CD8-positive, alpha-beta memory T cell (primary cell): ENCODE measurements at regions not wholly inside any gene's neighbourhood (a gene's known extent, or its start where the extent isn't known, plus 50 kb on each side); places are given as distances from the start of the nearest gene placed in this dataset.
"Not testable (repeated sequence)": the region's sequence is repeated elsewhere in the genome, so short reads cannot be mapped to it uniquely, and the experiment has no call there.

Source experiments
- CTCF ChIA-PET: fragments of 350-600 bp; sonication (Branson Sonifier 250); formaldehyde crosslinking; loops from one replicate; lab custom pipeline; 2021; ENCODE audit warnings: antibody characterized with exemption; lab: Charles Lee
- POLR2A ChIA-PET: fragments of 350-600 bp; sonication (Branson Sonifier 250); formaldehyde crosslinking; loops from one replicate; lab custom pipeline; 2021; ENCODE audit warnings: antibody characterized with exemption; lab: Charles Lee
- DNase-seq, 5 donors: peaks; one replicate each; pipeline versions ENCODE4 v3.0.0 to v3.0.0-alpha.2; 2020 to 2022; ENCODE audit warnings: mixed read lengths in 1 of 5
- H3K27ac ChIP-seq: one replicate; pipeline ENCODE4 v1.7.0; 2013; ENCODE audit warnings: low read depth, mild to moderate bottlenecking, low read length, moderate library complexity
- H3K27me3 ChIP-seq: 2 replicates; pipeline ENCODE4 v1.7.0; 2013; ENCODE audit warnings: low read length, mild to moderate bottlenecking; ENCODE audit not compliant: insufficient read depth, poor library complexity, severe bottlenecking
- H3K36me3 ChIP-seq: 2 replicates; pipeline ENCODE4 v1.7.0; 2013; ENCODE audit warnings: mild to moderate bottlenecking, low read length, moderate library complexity; ENCODE audit not compliant: insufficient read depth
- H3K4me1 ChIP-seq: 2 replicates; pipeline ENCODE4 v1.7.0; 2013; ENCODE audit warnings: mild to moderate bottlenecking, low read length, moderate library complexity; ENCODE audit not compliant: insufficient read depth
- H3K4me3 ChIP-seq: 2 replicates; pipeline ENCODE4 v1.7.0; 2013; ENCODE audit warnings: mild to moderate bottlenecking, low read length
- H3K9me3 ChIP-seq: 2 replicates; pipeline ENCODE4 v1.7.0; 2013; ENCODE audit warnings: mild to moderate bottlenecking, low read length
- H3K27ac Mint-ChIP-seq, 8 donors: one replicate each; pipeline ENCODE4 v1.8.0; 2020 to 2021; ENCODE audit warnings: mixed read lengths in 8 of 8, mild to moderate bottlenecking in 6 of 8, inconsistent platforms in 3 of 8, moderate library complexity in 3 of 8
- H3K27me3 Mint-ChIP-seq, 2 donors: one replicate each; pipeline ENCODE4 v1.8.0; 2020 to 2021; ENCODE audit warnings: mixed read lengths in 2 of 2, mild to moderate bottlenecking in 1 of 2, moderate library complexity in 1 of 2
- H3K36me3 Mint-ChIP-seq, 3 donors: one replicate each; pipeline ENCODE4 v1.8.0; 2020 to 2021; ENCODE audit warnings: mixed read lengths in 3 of 3, inconsistent platforms in 1 of 3, mild to moderate bottlenecking in 1 of 3
- H3K4me1 Mint-ChIP-seq, 3 donors: one replicate each; pipeline ENCODE4 v1.8.0; 2020 to 2021; ENCODE audit warnings: mixed read lengths in 3 of 3, inconsistent platforms in 1 of 3, mild to moderate bottlenecking in 1 of 3
- H3K4me3 Mint-ChIP-seq, 7 donors: one replicate each; pipeline ENCODE4 v1.8.0; 2020 to 2021; ENCODE audit warnings: mixed read lengths in 7 of 7, mild to moderate bottlenecking in 6 of 7, moderate library complexity in 4 of 7, inconsistent platforms in 2 of 7
- H3K9me3 Mint-ChIP-seq, 5 donors: one replicate each; pipeline ENCODE4 v1.8.0; 2020 to 2022; ENCODE audit warnings: mixed read lengths in 5 of 5, mild to moderate bottlenecking in 3 of 5, moderate library complexity in 2 of 5, inconsistent platforms in 1 of 5

DNA sequence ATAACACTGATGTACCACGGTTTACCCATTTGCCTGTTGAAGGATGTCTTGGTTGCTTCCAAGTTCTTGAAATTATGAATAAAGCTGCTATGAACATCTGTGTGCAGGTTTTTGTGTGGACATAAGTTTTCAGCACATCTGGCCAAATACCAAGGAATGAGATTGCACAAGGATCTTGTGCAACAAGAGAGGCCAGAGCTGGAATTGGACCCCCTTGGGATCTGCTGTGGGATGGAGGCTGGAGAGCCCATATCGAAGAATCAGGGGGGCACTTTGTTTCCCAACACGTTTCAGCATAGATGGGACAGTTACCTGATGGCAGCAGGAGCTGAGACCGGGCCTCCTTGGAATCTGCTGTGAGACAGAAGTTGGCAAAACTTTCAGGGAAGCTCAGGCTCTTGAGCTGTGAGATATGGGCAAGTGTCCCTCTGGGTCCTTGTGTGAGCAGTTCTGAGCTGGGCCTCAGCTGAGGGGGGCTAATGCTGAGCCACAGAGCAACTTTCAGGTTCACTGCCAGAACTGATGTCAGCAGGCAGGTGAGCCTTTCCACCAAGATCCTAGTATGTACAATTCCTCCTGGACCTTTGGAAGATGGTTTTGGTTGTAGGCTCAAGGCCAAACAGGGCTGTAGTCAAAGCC lies 115.2 kb upstream of the RAB18 start:
- DNase-seq, result no peak
- Histone ChIP-seq H3K4me1 (no peaks in the 10 kb centered on the region), H3K4me3 (no peak overlapping the region), H3K36me3 (no peaks in the 10 kb centered on the region), H3K9me3 (no peaks in the 10 kb centered on the region), H3K27ac (no peak overlapping the region), H3K27me3 (no peaks in the 10 kb centered on the region)
- peaks cover 26 to 50% of the 10 kb centered on the region in 2 donors for H3K27me3 Mint-ChIP-seq
- no peak overlapping the region for H3K27ac Mint-ChIP-seq
- peaks cover 0 to 8% (median 0%) of the 10 kb centered on the region in 3 donors for H3K36me3 Mint-ChIP-seq
- no peak overlapping the region for H3K4me3 Mint-ChIP-seq
- no peaks in the 10 kb centered on the region for H3K4me1 Mint-ChIP-seq
- ChIA-PET POLR2A (no interaction called here), CTCF (no interaction called here)
- peaks cover 0 to 4% (median 0%) of the 10 kb centered on the region in 5 donors for H3K9me3 Mint-ChIP-seq

DNA sequence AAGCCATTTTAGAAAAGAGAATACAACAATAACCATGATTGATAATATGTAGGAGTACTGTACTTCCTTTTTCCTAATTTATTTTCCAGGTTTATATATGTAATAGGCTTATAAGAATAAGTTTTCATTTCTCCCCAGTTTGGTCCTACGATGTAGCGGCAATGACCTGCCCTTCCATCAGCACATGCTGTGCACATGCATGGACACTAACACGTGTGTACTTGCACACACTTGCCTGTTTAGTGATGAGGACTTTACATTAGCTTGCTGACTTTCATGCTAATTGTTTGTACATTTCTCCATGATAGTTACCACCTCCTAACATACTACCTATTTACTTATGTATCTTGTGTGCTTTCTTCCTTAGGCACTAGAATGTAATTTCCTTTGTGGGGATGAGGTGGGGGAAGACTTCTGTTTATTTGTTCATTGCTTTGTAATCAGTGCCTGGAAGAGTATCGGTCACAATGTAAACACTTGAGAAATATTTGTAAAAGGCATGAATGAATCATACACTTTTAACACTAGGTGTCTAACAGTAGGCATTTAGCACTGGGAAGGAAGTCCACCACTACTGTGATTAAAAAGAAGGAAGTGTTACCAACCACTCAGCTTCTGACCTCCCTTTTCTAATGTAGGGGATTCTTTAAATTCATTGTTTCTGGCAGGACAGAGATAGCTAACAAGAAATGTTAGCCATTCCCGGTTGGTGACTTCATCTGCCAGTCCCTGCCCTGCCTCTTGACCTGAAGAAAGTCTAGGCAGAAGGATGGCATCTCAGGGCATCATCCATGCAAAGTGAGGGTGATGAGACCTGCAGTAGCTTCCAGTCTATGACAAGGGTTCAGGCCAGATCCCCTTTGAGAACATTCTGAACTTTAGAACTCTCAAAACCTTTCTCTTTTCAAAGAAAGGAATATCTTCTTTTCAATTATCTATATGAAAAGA lies 120.2 kb upstream of the RAB18 start:
- peaks cover 0 to 4% (median 0%) of the 10 kb centered on the region in 5 donors for H3K9me3 Mint-ChIP-seq

DNA sequence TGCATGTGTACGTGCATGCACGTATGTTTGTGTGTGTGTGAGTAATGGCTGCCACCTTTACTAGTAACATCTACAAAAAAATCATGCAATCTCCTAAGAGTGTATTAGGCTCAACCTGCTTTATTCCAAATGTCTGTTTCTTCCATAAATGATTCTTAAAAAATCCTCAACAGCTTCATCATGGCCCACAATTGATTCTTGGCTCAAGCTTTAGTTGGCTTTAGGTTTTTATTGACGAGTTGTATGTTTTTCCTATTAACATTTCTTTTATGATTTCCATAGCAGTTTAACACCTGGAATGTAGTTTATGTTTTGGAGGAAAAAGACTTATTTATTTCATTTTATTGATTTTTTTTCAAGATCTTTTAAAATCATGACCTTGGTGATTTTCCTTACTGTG lies 121.9 kb upstream of the RAB18 start:
- no peak overlapping the region for H3K4me3 Mint-ChIP-seq
- no peak overlapping the region for H3K27ac Mint-ChIP-seq
- Histone ChIP-seq H3K9me3 (no peaks in the 10 kb centered on the region), H3K4me1 (no peaks in the 10 kb centered on the region), H3K27me3 (no peaks in the 10 kb centered on the region), H3K27ac (no peak overlapping the region), H3K36me3 (no peaks in the 10 kb centered on the region), H3K4me3 (no peak overlapping the region)
- ChIA-PET CTCF (no interaction called here), POLR2A (no interaction called here)
- H3K4me1 Mint-ChIP-seq, result no peaks in the 10 kb centered on the region
- H3K27me3 Mint-ChIP-seq, result peaks cover 13 to 64% of the 10 kb centered on the region in 2 donors
- peaks cover 0 to 4% (median 0%) of the 10 kb centered on the region in 5 donors for H3K9me3 Mint-ChIP-seq
- no peak for DNase-seq
- H3K36me3 Mint-ChIP-seq, result no peaks in the 10 kb centered on the region

More for the DNA sequence above, 120.2 kb upstream of the RAB18 start:
- H3K27ac Mint-ChIP-seq, result no peak overlapping the region
- Histone ChIP-seq H3K4me3 (no peak overlapping the region), H3K36me3 (no peaks in the 10 kb centered on the region), H3K9me3 (no peaks in the 10 kb centered on the region), H3K27ac (no peak overlapping the region), H3K27me3 (no peaks in the 10 kb centered on the region), H3K4me1 (no peaks in the 10 kb centered on the region)
- ChIA-PET CTCF (no interaction called here), POLR2A (no interaction called here)
- H3K27me3 Mint-ChIP-seq, result peaks cover 13 to 60% of the 10 kb centered on the region in 2 donors
- H3K4me3 Mint-ChIP-seq, result no peak overlapping the region
- no peaks in the 10 kb centered on the region for H3K4me1 Mint-ChIP-seq
- H3K36me3 Mint-ChIP-seq, result no peaks in the 10 kb centered on the region
- DNase-seq, result no peak

DNA sequence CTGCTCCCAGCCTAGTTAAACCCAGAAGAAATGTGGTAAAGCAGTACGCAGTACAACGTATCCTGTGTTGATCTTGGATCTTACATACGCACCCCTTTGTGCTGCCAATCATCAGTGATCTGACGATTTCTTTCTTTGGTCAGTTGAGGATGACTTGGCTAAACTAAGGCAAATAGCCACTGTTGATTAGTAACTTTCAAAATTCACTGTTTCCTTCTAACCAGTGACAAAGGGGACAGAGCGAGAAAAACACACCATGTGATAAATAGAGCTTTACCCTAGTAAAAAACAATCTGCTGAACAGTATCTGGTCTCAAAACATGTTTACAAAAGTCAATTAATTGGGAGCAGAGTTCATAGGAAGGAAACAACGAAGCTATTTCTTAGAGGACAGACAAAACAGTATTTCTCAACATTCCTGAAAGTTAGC lies 123.2 kb upstream of the RAB18 start:
- H3K4me3 ChIP-seq, result no peak overlapping the region
- H3K9me3 ChIP-seq, result no peaks in the 10 kb centered on the region
- Mint-ChIP-seq H3K4me1 (no peaks in the 10 kb centered on the region), H3K36me3 (no peaks in the 10 kb centered on the region), H3K27me3 (peaks cover 10 to 59% of the 10 kb centered on the region in 2 donors), H3K4me3 (no peak overlapping the region), H3K27ac (no peak overlapping the region), H3K9me3 (peaks cover 0 to 4% (median 0%) of the 10 kb centered on the region in 5 donors)
- POLR2A ChIA-PET, result no interaction called here
- CTCF ChIA-PET, result no interaction called here
- DNase-seq, result no peak
- H3K36me3 ChIP-seq, result no peaks in the 10 kb centered on the region
- H3K27me3 ChIP-seq, result no peaks in the 10 kb centered on the region
- no peaks in the 10 kb centered on the region for H3K4me1 ChIP-seq
- H3K27ac ChIP-seq, result no peak overlapping the region

DNA sequence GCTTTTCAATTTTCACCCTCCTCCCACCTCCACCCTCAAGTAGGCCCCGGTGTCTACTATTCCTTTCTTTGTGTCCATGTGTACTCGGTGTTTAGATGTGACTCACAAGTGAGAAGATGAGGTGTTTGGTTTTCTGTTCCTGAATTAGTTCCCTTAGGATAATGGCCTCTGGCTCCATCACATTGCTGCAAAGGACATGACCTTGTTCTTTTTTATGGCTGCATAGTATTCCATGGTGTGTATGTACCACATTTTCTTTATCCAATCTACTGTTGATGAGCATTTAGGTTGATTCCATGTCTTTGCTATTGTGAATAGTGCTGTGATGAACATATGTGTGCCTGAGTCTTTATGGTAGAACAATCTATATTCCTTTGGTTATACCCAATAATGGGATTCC lies 125.1 kb upstream of the RAB18 start:
- H3K27me3 Mint-ChIP-seq, result peaks cover 8 to 50% of the 10 kb centered on the region in 2 donors
- H3K9me3 Mint-ChIP-seq, H3K27ac ChIP-seq, DNase-seq, H3K36me3 Mint-ChIP-seq, H3K9me3 ChIP-seq, H3K27me3 ChIP-seq, H3K4me1 ChIP-seq, H3K36me3 ChIP-seq, H3K4me3 Mint-ChIP-seq, H3K4me1 Mint-ChIP-seq, CTCF ChIA-PET, POLR2A ChIA-PET, H3K27ac Mint-ChIP-seq, H3K4me3 ChIP-seq: not testable (repeated sequence)

DNA sequence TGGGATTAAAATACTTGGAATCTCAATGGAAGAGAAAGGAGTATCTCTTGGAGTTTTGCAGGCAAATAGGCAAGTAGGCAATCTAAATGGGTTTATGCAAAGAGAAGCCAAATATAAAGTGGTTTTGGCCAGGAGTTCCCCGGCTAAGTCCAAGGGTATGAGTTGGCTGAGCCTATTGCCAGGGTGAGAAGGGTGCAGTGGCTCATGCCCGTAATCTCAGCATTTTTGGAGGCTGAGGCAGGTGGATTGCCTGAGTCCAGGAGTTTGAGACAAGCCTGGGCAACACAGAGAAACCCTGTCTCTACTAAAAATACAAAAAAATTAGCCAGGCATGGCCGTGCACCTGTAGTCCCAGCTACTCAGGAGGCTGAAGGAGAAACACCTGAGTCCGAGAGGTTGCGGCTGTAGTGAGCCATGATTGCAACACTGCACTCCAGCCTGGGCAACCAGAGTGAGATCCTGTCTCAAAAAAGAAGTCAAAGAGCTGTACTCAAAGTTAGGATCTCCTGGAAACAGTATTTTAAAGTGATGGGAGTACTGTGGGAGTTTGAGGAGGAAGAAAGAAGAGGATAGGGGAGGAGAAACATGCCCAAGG lies 130.4 kb upstream of the RAB18 start:
- peaks cover 6 to 17% of the 10 kb centered on the region in 2 donors for H3K27me3 Mint-ChIP-seq

DNA sequence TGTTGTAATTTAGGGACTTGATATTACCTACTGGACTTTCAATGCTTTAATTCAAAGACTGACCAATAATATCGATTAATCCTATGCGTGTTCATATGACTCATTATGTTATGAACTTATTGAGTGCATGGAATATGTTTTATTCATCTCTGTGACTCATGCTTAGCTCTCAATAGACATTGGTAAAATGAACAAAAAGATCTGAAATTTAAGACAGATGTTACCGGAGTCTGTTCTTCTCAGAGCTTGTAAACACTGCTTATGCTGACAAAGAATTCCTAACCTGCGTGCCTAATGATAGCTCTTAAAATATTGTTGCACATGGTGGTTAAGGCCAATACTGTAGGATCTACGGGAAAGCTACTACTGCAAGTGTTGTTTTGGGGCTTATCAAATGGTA lies 131.5 kb upstream of the ACBD5 start:
- H3K27me3 ChIP-seq, result no peaks in the 10 kb centered on the region

More for the DNA sequence above, 130.4 kb upstream of the RAB18 start:
- no peaks in the 10 kb centered on the region for H3K36me3 ChIP-seq
- ChIA-PET POLR2A (no interaction called here), CTCF (no interaction called here)
- no peak overlapping the region for H3K4me3 Mint-ChIP-seq
- no peaks in the 10 kb centered on the region for H3K4me1 Mint-ChIP-seq
- H3K9me3 Mint-ChIP-seq, result no peaks in the 10 kb centered on the region
- H3K27ac ChIP-seq, result no peak overlapping the region
- H3K9me3 ChIP-seq, result no peaks in the 10 kb centered on the region
- no peak for DNase-seq
- no peak overlapping the region for H3K4me3 ChIP-seq
- H3K36me3 Mint-ChIP-seq, result no peaks in the 10 kb centered on the region
- peak overlapping the region in 1 of 8 donors; percentile 22 for H3K27ac Mint-ChIP-seq
- H3K4me1 ChIP-seq, result no peaks in the 10 kb centered on the region
- no peaks in the 10 kb centered on the region for H3K27me3 ChIP-seq

DNA sequence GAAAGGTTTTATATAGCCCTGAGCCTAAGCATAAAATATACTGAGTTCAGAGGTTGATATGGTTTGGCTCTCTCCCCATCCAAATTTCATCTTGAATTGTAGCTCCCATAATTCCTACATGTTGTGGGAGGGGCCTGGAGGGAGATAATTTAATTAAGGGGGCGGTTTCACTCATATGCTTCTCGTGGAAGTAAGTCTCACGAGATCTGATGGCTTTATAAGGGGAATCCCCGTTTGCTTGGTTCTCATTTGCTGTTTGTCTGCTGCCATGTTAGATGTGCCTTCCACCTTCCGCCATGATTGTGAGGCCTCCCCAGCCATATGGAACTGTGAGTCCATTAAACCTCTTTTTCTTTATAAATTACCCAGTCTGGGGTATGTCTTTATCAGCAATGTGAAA lies 130.8 kb upstream of the ACBD5 start:
- CTCF ChIA-PET, result interaction anchor here (0.6 to 0.7 kb wide), 2 partner anchors 9 to 420 kb away, joined by 3 read pairs; no protein-coding TSS in a partner anchor
- H3K27me3 Mint-ChIP-seq, H3K27ac Mint-ChIP-seq, H3K9me3 ChIP-seq, H3K4me3 ChIP-seq, H3K27me3 ChIP-seq, H3K4me3 Mint-ChIP-seq, H3K27ac ChIP-seq, H3K36me3 ChIP-seq, H3K9me3 Mint-ChIP-seq, DNase-seq, POLR2A ChIA-PET, H3K36me3 Mint-ChIP-seq, H3K4me1 ChIP-seq, H3K4me1 Mint-ChIP-seq: not testable (repeated sequence)

More for the DNA sequence above, 131.5 kb upstream of the ACBD5 start:
- H3K27me3 Mint-ChIP-seq, result peaks cover 6 to 12% of the 10 kb centered on the region in 2 donors
- DNase-seq, result no peak
- no peaks in the 10 kb centered on the region for H3K4me1 Mint-ChIP-seq
- H3K36me3 ChIP-seq, result no peaks in the 10 kb centered on the region
- no peaks in the 10 kb centered on the region for H3K4me1 ChIP-seq
- CTCF ChIA-PET, result no interaction called here
- no peak overlapping the region for H3K4me3 ChIP-seq
- H3K27ac Mint-ChIP-seq, result no peak overlapping the region
- H3K9me3 Mint-ChIP-seq, result no peaks in the 10 kb centered on the region
- POLR2A ChIA-PET, result no interaction called here
- no peaks in the 10 kb centered on the region for H3K36me3 Mint-ChIP-seq
- no peak overlapping the region for H3K4me3 Mint-ChIP-seq
- H3K9me3 ChIP-seq, result no peaks in the 10 kb centered on the region
- no peak overlapping the region for H3K27ac ChIP-seq
